ENCODE measurements at regions not wholly inside any gene's neighbourhood (a gene's known extent, or its start where the extent isn't known, plus 50 kb on each side); places are given as distances from the start of the nearest gene placed in this dataset.

GRCh38 chr2:23128684-23129292, 256.2 kb upstream of the KLHL29 start:
- TF ChIP-seq SMYD3 (CRISPR knock-in tag; IDR thresholded peaks at IDR 0.05) = no peak
- TF ChIP-seq EP300 (IDR thresholded peaks at IDR 0.05; ENCODE audit: low read depth in 2 of 2, low read length in 2 of 2) = no peak
- no peak for TF ChIP-seq EP300 (CRISPR knock-in tag; IDR thresholded peaks at IDR 0.05; ENCODE audit: borderline replicate concordance)
- no peak for TF ChIP-seq POLR2A (IDR thresholded peaks at IDR 0.05; ENCODE audit: insufficient read depth in 1 of 2, low read depth in 2 of 2, low read length in 2 of 2)
- TF ChIP-seq ETV5 (CRISPR knock-in tag; IDR thresholded peaks at IDR 0.05; ENCODE audit: borderline replicate concordance) = no peak

Data from HepG2 (cell line).